ENCODE measurements at regions not wholly inside any gene's neighbourhood (a gene's known extent, or its start where the extent isn't known, plus 50 kb on each side); places are given as distances from the start of the nearest gene placed in this dataset.
A peak's percentile ranks its signal among the peaks of the same experiment; 100 is the strongest.

DNA sequence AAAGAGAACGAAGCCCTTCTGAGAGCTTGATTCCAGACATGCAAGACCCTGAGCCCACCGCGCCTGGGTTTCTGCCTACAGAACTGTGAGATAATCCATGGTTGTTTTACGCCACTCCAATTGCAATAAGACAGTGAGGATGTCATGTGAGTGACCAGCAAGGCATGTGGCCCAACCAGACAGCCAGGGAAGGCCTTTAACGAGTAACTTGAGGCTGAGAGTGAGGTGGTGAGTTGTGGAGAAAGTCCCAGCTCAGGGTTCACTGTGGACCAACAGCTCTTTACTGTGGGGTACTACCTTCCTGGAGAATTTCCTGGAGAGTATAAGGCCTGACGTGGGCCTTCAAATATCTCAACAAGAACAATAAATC is 153.9 kb downstream of the ETS2 start:
- H3K4me3 ChIP-seq: no peak overlapping the region
- no peak for DNase-seq
- H3K36me3 ChIP-seq (ENCODE audit: control insufficient read depth in 4 of 4, insufficient read depth in 4 of 4, low read length in 4 of 4): no peaks in the 10 kb centered on the region
- H3K27me3 ChIP-seq (ENCODE audit: control insufficient read depth in 3 of 3, insufficient read depth in 3 of 3, low read length in 2 of 3): no peaks in the 10 kb centered on the region
- TF ChIP-seq, protein P1, sequence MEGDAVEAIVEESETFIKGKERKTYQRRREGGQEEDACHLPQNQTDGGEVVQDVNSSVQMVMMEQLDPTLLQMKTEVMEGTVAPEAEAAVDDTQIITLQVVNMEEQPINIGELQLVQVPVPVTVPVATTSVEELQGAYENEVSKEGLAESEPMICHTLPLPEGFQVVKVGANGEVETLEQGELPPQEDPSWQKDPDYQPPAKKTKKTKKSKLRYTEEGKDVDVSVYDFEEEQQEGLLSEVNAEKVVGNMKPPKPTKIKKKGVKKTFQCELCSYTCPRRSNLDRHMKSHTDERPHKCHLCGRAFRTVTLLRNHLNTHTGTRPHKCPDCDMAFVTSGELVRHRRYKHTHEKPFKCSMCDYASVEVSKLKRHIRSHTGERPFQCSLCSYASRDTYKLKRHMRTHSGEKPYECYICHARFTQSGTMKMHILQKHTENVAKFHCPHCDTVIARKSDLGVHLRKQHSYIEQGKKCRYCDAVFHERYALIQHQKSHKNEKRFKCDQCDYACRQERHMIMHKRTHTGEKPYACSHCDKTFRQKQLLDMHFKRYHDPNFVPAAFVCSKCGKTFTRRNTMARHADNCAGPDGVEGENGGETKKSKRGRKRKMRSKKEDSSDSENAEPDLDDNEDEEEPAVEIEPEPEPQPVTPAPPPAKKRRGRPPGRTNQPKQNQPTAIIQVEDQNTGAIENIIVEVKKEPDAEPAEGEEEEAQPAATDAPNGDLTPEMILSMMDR (IDR thresholded peaks at IDR 0.05; ENCODE audit: control extremely low read depth, extremely low read depth): no peak
- 83 to 84% methylated on average over 6 of the region's 6 CpGs for WGBS, 2 donors
- H3K9ac ChIP-seq (ENCODE audit: insufficient read depth in 1 of 2, low read length in 2 of 2): no peak overlapping the region
- H3K9me3 ChIP-seq (ENCODE audit: control insufficient read depth in 4 of 4, insufficient read depth in 3 of 4, low read length in 3 of 4): no peaks in the 10 kb centered on the region
- no peak for ATAC-seq (ENCODE audit: insufficient read depth, low FRiP score)
- H3K4me1 ChIP-seq (ENCODE audit: control insufficient read depth in 5 of 5, insufficient read depth in 5 of 5, low read length in 5 of 5): peaks cover 5 to 40% (median 13%) of the 10 kb centered on the region in 5 donors
- peak overlapping the region in 1 of 2 donors; percentile 87 for H3K27ac ChIP-seq (ENCODE audit: low read depth in 1 of 2, low read length in 1 of 2)

DNA sequence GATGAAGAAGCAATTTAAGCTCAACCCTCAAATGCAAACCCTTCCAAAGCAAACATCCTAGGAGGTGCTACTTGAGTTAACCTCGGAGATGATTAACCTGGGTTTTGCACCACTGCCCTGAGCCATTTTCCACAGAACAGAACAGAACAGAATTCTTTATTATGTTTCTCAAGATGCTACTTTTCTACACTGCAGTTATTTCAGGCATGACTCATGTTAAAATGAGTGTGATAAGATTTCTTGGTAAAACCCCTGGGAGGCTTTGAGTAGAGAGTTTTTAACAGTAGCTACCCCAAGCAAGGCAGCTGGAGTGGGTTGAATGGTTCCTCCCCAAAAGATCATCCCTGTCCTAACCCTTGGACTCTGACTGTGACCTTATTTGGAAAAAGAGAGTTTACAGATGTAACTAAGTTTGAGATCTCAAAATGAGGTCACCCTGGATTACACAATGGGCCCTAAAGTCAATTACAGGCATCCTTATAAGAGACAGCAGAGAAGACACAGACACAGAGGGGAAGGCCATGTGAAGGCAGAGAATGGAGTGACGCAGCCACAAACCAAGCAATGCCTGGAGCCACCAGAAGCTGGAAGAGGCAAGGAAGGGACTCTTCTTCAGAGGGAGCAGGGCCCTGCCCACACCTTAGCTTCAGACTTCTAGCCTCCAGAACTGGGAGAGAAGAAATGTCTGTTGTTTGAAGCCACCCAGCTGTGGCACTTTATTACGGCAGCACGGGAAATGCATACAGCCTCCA is 153.4 kb downstream of the ETS2 start:
- peaks cover 6 to 40% (median 13%) of the 10 kb centered on the region in 5 donors for H3K4me1 ChIP-seq (ENCODE audit: control insufficient read depth in 5 of 5, insufficient read depth in 5 of 5, low read length in 5 of 5)
- ATAC-seq (ENCODE audit: insufficient read depth, low FRiP score) (peak; percentile 46), DNase-seq (peak in 2 of 3 donors; percentile 61 to 77)
- no peaks in the 10 kb centered on the region for H3K9me3 ChIP-seq (ENCODE audit: control insufficient read depth in 4 of 4, insufficient read depth in 3 of 4, low read length in 3 of 4)
- peak overlapping the region in 1 of 2 donors; percentile 87 for H3K27ac ChIP-seq (ENCODE audit: low read depth in 1 of 2, low read length in 1 of 2)
- 65 to 87% methylated on average over 4 of the region's 4 CpGs for WGBS, 2 donors
- TF ChIP-seq, protein P1 (IDR thresholded peaks at IDR 0.05; ENCODE audit: control extremely low read depth, extremely low read depth): no peak
- no peak overlapping the region for H3K9ac ChIP-seq (ENCODE audit: insufficient read depth in 1 of 2, low read length in 2 of 2)
- no peaks in the 10 kb centered on the region for H3K27me3 ChIP-seq (ENCODE audit: control insufficient read depth in 3 of 3, insufficient read depth in 3 of 3, low read length in 2 of 3)
- no peak overlapping the region for H3K4me3 ChIP-seq
- no peaks in the 10 kb centered on the region for H3K36me3 ChIP-seq (ENCODE audit: control insufficient read depth in 4 of 4, insufficient read depth in 4 of 4, low read length in 4 of 4)

DNA sequence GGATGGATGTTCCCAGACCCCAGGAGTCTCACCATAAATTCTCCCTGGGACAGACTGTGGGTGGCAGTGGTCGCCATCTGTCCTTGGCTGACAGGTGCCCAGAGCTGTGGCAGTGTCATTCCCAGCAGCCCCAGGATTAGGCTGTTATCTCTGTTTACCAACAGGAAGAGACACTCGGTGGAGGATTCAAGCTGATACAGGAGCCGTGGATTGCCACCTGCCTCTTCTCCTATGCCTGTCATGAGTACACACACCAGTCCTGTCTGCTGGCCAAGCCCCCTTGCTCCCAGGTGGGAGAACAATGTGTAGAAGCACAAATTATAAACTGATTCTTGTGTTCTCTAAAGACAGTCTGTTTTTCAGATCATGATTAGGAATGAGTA is 152.6 kb downstream of the ETS2 start:
- H3K9me3 ChIP-seq (ENCODE audit: control insufficient read depth in 4 of 4, insufficient read depth in 3 of 4, low read length in 3 of 4): no peaks in the 10 kb centered on the region
- no peak for DNase-seq
- no peaks in the 10 kb centered on the region for H3K27me3 ChIP-seq (ENCODE audit: control insufficient read depth in 3 of 3, insufficient read depth in 3 of 3, low read length in 2 of 3)
- peaks cover 6 to 40% (median 13%) of the 10 kb centered on the region in 5 donors for H3K4me1 ChIP-seq (ENCODE audit: control insufficient read depth in 5 of 5, insufficient read depth in 5 of 5, low read length in 5 of 5)
- H3K4me3 ChIP-seq: no peak overlapping the region
- TF ChIP-seq, protein P1 (IDR thresholded peaks at IDR 0.05; ENCODE audit: control extremely low read depth, extremely low read depth): no peak
- ATAC-seq (ENCODE audit: insufficient read depth, low FRiP score): no peak
- no peak overlapping the region for H3K9ac ChIP-seq (ENCODE audit: insufficient read depth in 1 of 2, low read length in 2 of 2)
- peak overlapping the region in 1 of 2 donors; percentile 68 for H3K27ac ChIP-seq (ENCODE audit: low read depth in 1 of 2, low read length in 1 of 2)
- WGBS, 2 donors: 60 to 80% methylated on average over 3 of the region's 3 CpGs
- H3K36me3 ChIP-seq (ENCODE audit: control insufficient read depth in 4 of 4, insufficient read depth in 4 of 4, low read length in 4 of 4): no peaks in the 10 kb centered on the region

Measured in lung (tissue), 11 donors.